ENCODE measurements at regions not wholly inside any gene's neighbourhood (a gene's known extent, or its start where the extent isn't known, plus 50 kb on each side); places are given as distances from the start of the nearest gene placed in this dataset.
A peak's percentile ranks its signal among the peaks of the same experiment; 100 is the strongest.

GRCh38 chr16:76943921-76944320 is 247.1 kb upstream of the MON1B start:
- H3K36me3 ChIP-seq (ENCODE audit: low read depth, low read length): no peaks in the 10 kb centered on the region
- no peaks in the 10 kb centered on the region for H4K20me1 ChIP-seq (ENCODE audit: low read length)
- peaks cover 17% of the 10 kb centered on the region for H3K27me3 ChIP-seq (ENCODE audit: low read length)
- H3K9ac ChIP-seq (ENCODE audit: low read length): no peak overlapping the region
- H3F3A ChIP-seq (ENCODE audit: low read length, unreplicated experiment): no peaks in the 10 kb centered on the region
- H2AFZ ChIP-seq (ENCODE audit: low read length): no peak overlapping the region
- no peaks in the 10 kb centered on the region for H3K79me2 ChIP-seq (ENCODE audit: low read length)
- peaks cover 7% of the 10 kb centered on the region for H3K4me1 ChIP-seq (ENCODE audit: insufficient read depth, low read length)
- no peak overlapping the region for H3K4me2 ChIP-seq (ENCODE audit: low read length)
- H3K4me3 ChIP-seq (ENCODE audit: low read length): no peak overlapping the region
- no peaks in the 10 kb centered on the region for H3K9me3 ChIP-seq (ENCODE audit: low read length)
- BruUV-seq (replicated peaks): no TSS peak
- no peaks in the 10 kb centered on the region for H3K9me2 ChIP-seq (replicated peaks; ENCODE audit: low read length)
- no peak for ATAC-seq
- CTCF ChIA-PET: no interaction called here
- TF ChIP-seq EZH2 (IDR thresholded peaks at IDR 0.05; ENCODE audit: low read length, unreplicated experiment) (no peak), EZH2phosphoT487 (IDR thresholded peaks at IDR 0.05; ENCODE audit: borderline replicate concordance, low read length) (no peak), CTCF (conservative IDR thresholded peaks at IDR 0.05; ENCODE audit: low read depth, low read length) (no peak)
- no peak overlapping the region for H3K27ac ChIP-seq (ENCODE audit: low read length)
- DNase-seq: no peak
- intact Hi-C loops (cut with micrococcal nuclease): no loop called here
- POLR2A ChIA-PET (ENCODE audit: unreplicated experiment): no interaction called here

GRCh38 chr16:76946879-76947278 is 244.1 kb upstream of the MON1B start:
- ChIA-PET POLR2A (ENCODE audit: unreplicated experiment) (no interaction called here), CTCF (no interaction called here)
- Histone ChIP-seq H3K9me3 (ENCODE audit: low read length) (no peaks in the 10 kb centered on the region), H3K4me1 (ENCODE audit: insufficient read depth, low read length) (peaks cover 7% of the 10 kb centered on the region), H3K27me3 (ENCODE audit: low read length) (no peaks in the 10 kb centered on the region), H4K20me1 (ENCODE audit: low read length) (no peaks in the 10 kb centered on the region), H3K9ac (ENCODE audit: low read length) (no peak overlapping the region), H3K36me3 (ENCODE audit: low read depth, low read length) (no peaks in the 10 kb centered on the region), H3K9me2 (replicated peaks; ENCODE audit: low read length) (no peaks in the 10 kb centered on the region), H3K4me2 (ENCODE audit: low read length) (peak overlapping the region; percentile 42), H3K79me2 (ENCODE audit: low read length) (no peaks in the 10 kb centered on the region), H2AFZ (ENCODE audit: low read length) (no peak overlapping the region), H3K27ac (ENCODE audit: low read length) (0 out of 2 replicates have a peak overlapping the region, but pooled peaks have one; percentile 11), H3F3A (ENCODE audit: low read length, unreplicated experiment) (no peaks in the 10 kb centered on the region), H3K4me3 (ENCODE audit: low read length) (no peak overlapping the region)
- BruUV-seq (replicated peaks): no TSS peak
- intact Hi-C loops (cut with micrococcal nuclease): no loop called here
- peak; percentile 78 for DNase-seq
- peak; percentile 72 for ATAC-seq
- no peak for TF ChIP-seq CTCF (conservative IDR thresholded peaks at IDR 0.05; ENCODE audit: low read depth, low read length)
- TF ChIP-seq EZH2 (IDR thresholded peaks at IDR 0.05; ENCODE audit: low read length, unreplicated experiment): no peak
- no peak for TF ChIP-seq EZH2phosphoT487 (IDR thresholded peaks at IDR 0.05; ENCODE audit: borderline replicate concordance, low read length)

GRCh38 chr16:76947749-76948148 is 243.2 kb upstream of the MON1B start:
- Histone ChIP-seq H3K9ac (ENCODE audit: low read length) (no peak overlapping the region), H3K4me3 (ENCODE audit: low read length) (no peak overlapping the region), H3K36me3 (ENCODE audit: low read depth, low read length) (no peaks in the 10 kb centered on the region), H2AFZ (ENCODE audit: low read length) (no peak overlapping the region), H3K4me1 (ENCODE audit: insufficient read depth, low read length) (peaks cover 7% of the 10 kb centered on the region), H3K9me3 (ENCODE audit: low read length) (no peaks in the 10 kb centered on the region), H3K9me2 (replicated peaks; ENCODE audit: low read length) (no peaks in the 10 kb centered on the region), H3K4me2 (ENCODE audit: low read length) (0 out of 2 replicates have a peak overlapping the region, but pooled peaks have one; percentile 42), H3K27ac (ENCODE audit: low read length) (no peak overlapping the region), H3F3A (ENCODE audit: low read length, unreplicated experiment) (no peaks in the 10 kb centered on the region), H3K27me3 (ENCODE audit: low read length) (no peaks in the 10 kb centered on the region), H3K79me2 (ENCODE audit: low read length) (no peaks in the 10 kb centered on the region), H4K20me1 (ENCODE audit: low read length) (no peaks in the 10 kb centered on the region)
- CTCF ChIA-PET: no interaction called here
- no peak for TF ChIP-seq EZH2 (IDR thresholded peaks at IDR 0.05; ENCODE audit: low read length, unreplicated experiment)
- no peak for TF ChIP-seq CTCF (conservative IDR thresholded peaks at IDR 0.05; ENCODE audit: low read depth, low read length)
- TF ChIP-seq EZH2phosphoT487 (IDR thresholded peaks at IDR 0.05; ENCODE audit: borderline replicate concordance, low read length): no peak
- POLR2A ChIA-PET (ENCODE audit: unreplicated experiment): no interaction called here
- no TSS peak for BruUV-seq (replicated peaks)
- no peak for DNase-seq
- ATAC-seq: no peak
- intact Hi-C loops (cut with micrococcal nuclease): no loop called here
